ENCODE measurements at regions not wholly inside any gene's neighbourhood (a gene's known extent, or its start where the extent isn't known, plus 50 kb on each side); places are given as distances from the start of the nearest gene placed in this dataset.

DNA sequence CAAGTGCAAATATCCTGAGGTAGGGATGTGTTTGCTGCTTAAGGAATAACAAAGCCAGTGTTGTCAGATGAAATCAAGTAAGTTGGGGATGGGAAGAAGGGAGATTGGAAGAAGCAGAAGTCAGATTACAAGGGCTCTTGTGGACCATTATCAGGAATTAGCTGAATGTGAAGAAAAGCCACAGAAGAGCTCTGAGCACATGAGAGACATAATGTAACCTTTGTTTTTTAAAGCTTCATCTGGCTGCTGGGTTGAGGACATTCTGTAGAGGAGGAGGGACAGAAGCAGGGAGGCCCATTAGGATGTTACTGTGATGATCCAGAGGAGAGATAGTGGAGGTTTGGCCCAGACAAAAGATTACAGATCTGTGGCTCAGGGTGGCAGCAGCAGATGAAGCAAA, 111.7 kb downstream of the DUSP10 start:
- POLR2A ChIA-PET: no interaction called here
- no peaks in the 10 kb centered on the region for H3K36me3 ChIP-seq (replicated peaks in 1 of 2; ENCODE audit: control insufficient read depth in 1 of 2, insufficient read depth in 2 of 2, low read length in 2 of 2)
- no peak for DNase-seq (ENCODE audit: low spot score)
- no peaks in the 10 kb centered on the region for H3K9me3 ChIP-seq (ENCODE audit: low read length)
- no peaks in the 10 kb centered on the region for H3K4me1 ChIP-seq (ENCODE audit: insufficient read depth, low read length)
- H3K27ac ChIP-seq (ENCODE audit: extremely low read length, insufficient read depth, low read length): no peak overlapping the region
- no peaks in the 10 kb centered on the region for H3K79me2 ChIP-seq (ENCODE audit: insufficient read depth, low read length)
- H2AFZ ChIP-seq (ENCODE audit: low read length): no peak overlapping the region
- intact Hi-C loops (cut with micrococcal nuclease; ENCODE audit: unreplicated experiment): no loop called here
- no peak for FAIRE-seq
- no peak overlapping the region for H3K9ac ChIP-seq (ENCODE audit: insufficient read depth, low read depth, low read length)
- no TSS peak for BruUV-seq (replicated peaks)
- no peak overlapping the region for H3K4me2 ChIP-seq (ENCODE audit: low read depth, low read length)
- in situ Hi-C loops (cut with HindIII; ENCODE audit: extremely low pct_ligation_motif_present, low pct_unique_long_range_greater_than_20kb): no loop called here
- H3K4me3 ChIP-seq (replicated peaks in 1 of 3; ENCODE audit: insufficient read depth in 1 of 3, low read depth in 2 of 3, low read length in 3 of 3): no peak overlapping the region
- no peak for ATAC-seq
- CTCF ChIA-PET (ENCODE audit: low intra/inter-chr PET ratio, low total read pairs): no interaction called here
- H3K27me3 ChIP-seq (ENCODE audit: control insufficient read depth in 1 of 2, insufficient read depth in 2 of 2, low read length in 2 of 2): no peaks in the 10 kb centered on the region
- no peaks in the 10 kb centered on the region for H4K20me1 ChIP-seq (ENCODE audit: insufficient read depth, low read length)
- TF ChIP-seq ERF (CRISPR knock-in tag; IDR thresholded peaks at IDR 0.05) (no peak), MTF1 (CRISPR knock-in tag; IDR thresholded peaks at IDR 0.05) (no peak), ZNF670 (CRISPR knock-in tag; IDR thresholded peaks at IDR 0.05; ENCODE audit: borderline replicate concordance) (no peak)

DNA sequence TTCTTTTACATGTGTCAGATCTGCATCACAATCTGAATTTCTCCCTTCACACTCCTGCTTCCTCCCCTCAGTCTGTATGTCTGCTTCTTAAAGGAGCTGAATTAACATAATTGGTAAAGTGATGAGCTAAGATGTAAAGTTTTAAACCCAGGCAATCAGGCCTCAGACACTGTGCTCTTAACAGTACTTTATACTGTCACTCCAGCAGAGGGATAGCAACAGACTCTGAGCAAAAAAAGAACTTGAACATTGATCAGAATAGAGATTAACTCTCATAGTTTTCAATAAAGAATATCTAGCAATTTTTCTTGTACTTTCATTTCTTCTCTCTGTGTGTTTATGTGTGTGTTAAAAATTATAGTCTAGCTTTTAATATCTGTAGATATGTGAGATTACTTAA, 110.3 kb downstream of the DUSP10 start:
- no peaks in the 10 kb centered on the region for H3K79me2 ChIP-seq (ENCODE audit: insufficient read depth, low read length)
- ATAC-seq: no peak
- intact Hi-C loops (cut with micrococcal nuclease; ENCODE audit: unreplicated experiment): no loop called here
- POLR2A ChIA-PET: no interaction called here
- no peak overlapping the region for H3K27ac ChIP-seq (ENCODE audit: extremely low read length, insufficient read depth, low read length)
- no peak for FAIRE-seq
- no peaks in the 10 kb centered on the region for H4K20me1 ChIP-seq (ENCODE audit: insufficient read depth, low read length)
- no peaks in the 10 kb centered on the region for H3K36me3 ChIP-seq (replicated peaks in 1 of 2; ENCODE audit: control insufficient read depth in 1 of 2, insufficient read depth in 2 of 2, low read length in 2 of 2)
- H3K9me3 ChIP-seq (ENCODE audit: low read length): no peaks in the 10 kb centered on the region
- no peaks in the 10 kb centered on the region for H3K27me3 ChIP-seq (ENCODE audit: control insufficient read depth in 1 of 2, insufficient read depth in 2 of 2, low read length in 2 of 2)
- DNase-seq (ENCODE audit: low spot score): no peak
- in situ Hi-C loops (cut with HindIII; ENCODE audit: extremely low pct_ligation_motif_present, low pct_unique_long_range_greater_than_20kb): no loop called here
- BruUV-seq (replicated peaks): no TSS peak
- H3K4me1 ChIP-seq (ENCODE audit: insufficient read depth, low read length): no peaks in the 10 kb centered on the region
- no peak overlapping the region for H3K9ac ChIP-seq (ENCODE audit: insufficient read depth, low read depth, low read length)
- H2AFZ ChIP-seq (ENCODE audit: low read length): no peak overlapping the region
- H3K4me2 ChIP-seq (ENCODE audit: low read depth, low read length): no peak overlapping the region
- no peak overlapping the region for H3K4me3 ChIP-seq (replicated peaks in 1 of 3; ENCODE audit: insufficient read depth in 1 of 3, low read depth in 2 of 3, low read length in 3 of 3)
- CTCF ChIA-PET (ENCODE audit: low intra/inter-chr PET ratio, low total read pairs): no interaction called here
- TF ChIP-seq CHCHD3 (CRISPR knock-in tag; IDR thresholded peaks at IDR 0.05) (no peak), POLR2A (IDR thresholded peaks at IDR 0.05; ENCODE audit: insufficient read depth in 1 of 2, low read depth in 2 of 2, low read length in 2 of 2) (no peak), ZNF788 (CRISPR knock-in tag; IDR thresholded peaks at IDR 0.05; ENCODE audit: borderline replicate concordance) (no peak), ZNF746 (CRISPR knock-in tag; IDR thresholded peaks at IDR 0.05) (no peak), ZNF556 (CRISPR knock-in tag; IDR thresholded peaks at IDR 0.05; ENCODE audit: borderline replicate concordance) (no peak), ZNF709 (CRISPR knock-in tag; IDR thresholded peaks at IDR 0.05) (no peak)
- TF ChIP-seq, protein P1, sequence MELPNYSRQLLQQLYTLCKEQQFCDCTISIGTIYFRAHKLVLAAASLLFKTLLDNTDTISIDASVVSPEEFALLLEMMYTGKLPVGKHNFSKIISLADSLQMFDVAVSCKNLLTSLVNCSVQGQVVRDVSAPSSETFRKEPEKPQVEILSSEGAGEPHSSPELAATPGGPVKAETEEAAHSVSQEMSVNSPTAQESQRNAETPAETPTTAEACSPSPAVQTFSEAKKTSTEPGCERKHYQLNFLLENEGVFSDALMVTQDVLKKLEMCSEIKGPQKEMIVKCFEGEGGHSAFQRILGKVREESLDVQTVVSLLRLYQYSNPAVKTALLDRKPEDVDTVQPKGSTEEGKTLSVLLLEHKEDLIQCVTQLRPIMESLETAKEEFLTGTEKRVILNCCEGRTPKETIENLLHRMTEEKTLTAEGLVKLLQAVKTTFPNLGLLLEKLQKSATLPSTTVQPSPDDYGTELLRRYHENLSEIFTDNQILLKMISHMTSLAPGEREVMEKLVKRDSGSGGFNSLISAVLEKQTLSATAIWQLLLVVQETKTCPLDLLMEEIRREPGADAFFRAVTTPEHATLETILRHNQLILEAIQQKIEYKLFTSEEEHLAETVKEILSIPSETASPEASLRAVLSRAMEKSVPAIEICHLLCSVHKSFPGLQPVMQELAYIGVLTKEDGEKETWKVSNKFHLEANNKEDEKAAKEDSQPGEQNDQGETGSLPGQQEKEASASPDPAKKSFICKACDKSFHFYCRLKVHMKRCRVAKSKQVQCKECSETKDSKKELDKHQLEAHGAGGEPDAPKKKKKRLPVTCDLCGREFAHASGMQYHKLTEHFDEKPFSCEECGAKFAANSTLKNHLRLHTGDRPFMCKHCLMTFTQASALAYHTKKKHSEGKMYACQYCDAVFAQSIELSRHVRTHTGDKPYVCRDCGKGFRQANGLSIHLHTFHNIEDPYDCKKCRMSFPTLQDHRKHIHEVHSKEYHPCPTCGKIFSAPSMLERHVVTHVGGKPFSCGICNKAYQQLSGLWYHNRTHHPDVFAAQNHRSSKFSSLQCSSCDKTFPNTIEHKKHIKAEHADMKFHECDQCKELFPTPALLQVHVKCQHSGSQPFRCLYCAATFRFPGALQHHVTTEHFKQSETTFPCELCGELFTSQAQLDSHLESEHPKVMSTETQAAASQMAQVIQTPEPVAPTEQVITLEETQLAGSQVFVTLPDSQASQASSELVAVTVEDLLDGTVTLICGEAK (IDR thresholded peaks at IDR 0.05): no peak
- TF ChIP-seq, protein P1 (CRISPR knock-in tag; IDR thresholded peaks at IDR 0.05): no peak
- TF ChIP-seq, protein P2, sequence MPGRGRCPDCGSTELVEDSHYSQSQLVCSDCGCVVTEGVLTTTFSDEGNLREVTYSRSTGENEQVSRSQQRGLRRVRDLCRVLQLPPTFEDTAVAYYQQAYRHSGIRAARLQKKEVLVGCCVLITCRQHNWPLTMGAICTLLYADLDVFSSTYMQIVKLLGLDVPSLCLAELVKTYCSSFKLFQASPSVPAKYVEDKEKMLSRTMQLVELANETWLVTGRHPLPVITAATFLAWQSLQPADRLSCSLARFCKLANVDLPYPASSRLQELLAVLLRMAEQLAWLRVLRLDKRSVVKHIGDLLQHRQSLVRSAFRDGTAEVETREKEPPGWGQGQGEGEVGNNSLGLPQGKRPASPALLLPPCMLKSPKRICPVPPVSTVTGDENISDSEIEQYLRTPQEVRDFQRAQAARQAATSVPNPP (CRISPR knock-in tag; IDR thresholded peaks at IDR 0.05): no peak

Data from HepG2 (cell line).